GM21381 (cell line): ENCODE measurements at regions not wholly inside any gene's neighbourhood (a gene's known extent, or its start where the extent isn't known, plus 50 kb on each side); places are given as distances from the start of the nearest gene placed in this dataset.

Experiments used
- ATAC-seq: cut with Tn5 transposase; IDR thresholded peaks from one replicate; pipeline ENCODE4 v1.9.1; 2021; ENCODE audit warnings: mild to moderate bottlenecking, moderate library complexity; ENCODE audit not compliant: unreplicated experiment

DNA sequence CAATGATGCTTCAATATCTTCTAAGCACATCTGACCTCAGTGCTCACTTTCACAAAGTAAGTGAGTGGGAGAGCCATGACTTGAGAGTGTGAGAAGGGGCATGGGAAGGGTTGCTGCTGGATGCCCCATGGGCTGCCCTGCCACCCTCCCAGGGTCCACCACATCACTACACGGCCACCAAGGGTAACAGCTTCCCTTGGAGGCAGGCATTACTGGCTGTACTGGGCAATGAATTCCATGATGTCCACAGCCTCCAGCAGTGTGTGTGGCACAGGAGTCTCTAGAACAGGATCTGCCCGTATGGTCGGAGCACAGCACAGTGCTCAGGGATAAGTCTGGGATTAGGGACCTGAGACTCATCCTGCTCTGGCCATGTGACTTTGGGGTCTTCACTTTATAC lies 481.0 kb upstream of the MYT1L start:
- ATAC-seq, result no peak

DNA sequence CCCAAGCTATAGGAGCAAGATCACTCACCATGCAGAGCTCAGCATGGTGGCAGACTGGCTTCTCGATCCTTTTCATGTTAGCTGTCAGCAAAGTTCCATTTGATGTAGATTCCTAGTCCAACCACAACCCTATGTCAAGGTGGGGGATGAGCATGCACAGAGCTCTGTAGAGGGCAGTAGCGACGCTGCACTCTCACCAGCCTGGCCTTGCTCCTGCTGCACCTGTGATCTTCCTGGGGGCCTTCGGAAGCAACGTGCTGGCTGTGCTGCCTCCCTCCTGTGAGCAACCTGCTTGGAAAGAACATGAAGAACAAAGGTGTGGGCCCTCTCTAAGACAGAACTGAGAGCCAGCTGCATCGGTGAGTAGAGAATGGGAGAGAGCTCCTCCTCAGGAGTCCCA lies 479.4 kb upstream of the MYT1L start:
- no peak for ATAC-seq

DNA sequence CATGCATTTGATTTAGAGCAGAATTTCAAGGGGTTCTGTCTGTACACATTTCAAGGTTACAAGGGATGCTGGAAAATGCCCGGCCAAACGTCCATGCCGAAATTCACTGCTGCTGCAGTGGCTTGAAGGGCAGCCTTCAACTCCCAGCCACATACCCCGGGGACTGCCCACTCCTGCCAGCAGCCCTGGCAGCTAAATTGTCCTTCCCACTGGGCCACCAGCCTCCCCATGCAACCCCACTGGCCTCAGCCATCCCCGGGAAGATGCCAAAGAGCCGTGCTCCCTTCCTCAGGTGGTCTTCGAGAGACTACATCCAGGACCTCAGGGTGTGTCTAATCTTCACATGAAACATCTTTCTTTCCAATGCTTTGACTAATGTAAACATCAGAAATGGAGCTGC lies 478.7 kb upstream of the MYT1L start:
- no peak for ATAC-seq

DNA sequence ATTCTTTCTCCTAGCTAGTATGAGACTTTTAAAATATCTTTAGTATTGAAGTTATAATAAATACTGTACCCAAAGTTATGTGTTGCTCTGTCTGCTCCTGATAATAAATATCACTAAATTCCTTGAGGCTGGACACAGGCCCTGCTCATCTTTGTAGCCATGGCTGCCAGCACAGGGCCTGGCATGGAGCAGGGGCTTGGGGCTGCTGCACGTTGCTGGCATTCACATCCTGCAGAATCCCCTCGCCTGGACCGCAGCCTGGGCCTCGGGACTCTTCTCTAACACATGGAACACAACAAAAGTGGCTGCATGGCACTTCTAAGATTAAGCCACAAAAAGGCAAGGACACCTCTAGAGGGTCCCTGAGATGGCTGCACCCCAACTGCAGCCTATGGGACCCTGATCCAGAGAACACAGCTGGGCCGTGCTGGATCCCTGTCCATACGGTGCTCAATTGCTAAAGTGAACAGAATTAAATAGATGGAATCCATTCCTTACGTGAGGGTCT lies 477.5 kb upstream of the MYT1L start:
- no peak for ATAC-seq

DNA sequence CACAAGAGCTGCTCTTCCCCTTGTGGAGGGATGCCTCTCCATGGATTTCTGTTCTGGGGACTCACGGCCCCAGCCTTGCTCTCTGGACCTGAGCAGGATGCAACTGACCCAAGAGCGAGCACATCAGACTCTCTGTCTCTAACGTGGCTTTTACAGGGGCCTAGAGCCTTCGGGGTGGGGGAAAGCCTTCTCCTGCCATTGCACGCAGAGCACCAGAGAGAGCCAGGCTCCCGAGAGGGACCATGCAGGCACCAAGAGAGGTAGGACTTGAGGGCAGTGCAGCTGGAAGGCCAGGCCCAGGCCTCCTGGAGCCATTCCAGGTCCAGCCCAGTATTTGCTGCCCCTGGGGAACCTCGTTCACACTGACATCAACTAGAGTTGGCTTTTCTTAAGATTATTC lies 475.6 kb upstream of the MYT1L start:
- ATAC-seq, result no peak

DNA sequence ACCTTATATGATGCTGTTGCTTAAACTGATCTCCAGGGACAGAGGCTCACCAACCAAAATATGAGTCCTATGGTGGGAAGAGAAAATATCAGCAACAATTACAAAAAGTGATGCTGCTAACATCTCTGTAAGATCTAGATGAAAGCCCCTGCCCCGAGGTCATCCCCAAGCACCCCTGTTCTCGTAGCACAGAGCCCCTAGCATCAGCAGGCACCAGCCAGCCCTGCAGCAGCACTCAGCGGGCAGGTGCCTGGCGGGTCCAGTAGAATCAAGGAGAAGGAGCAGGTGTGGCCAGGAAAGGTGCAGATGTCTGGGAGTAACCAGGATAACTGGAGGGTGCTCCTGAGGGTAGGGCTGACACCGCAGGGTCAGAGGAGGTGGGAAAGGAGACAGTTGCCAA lies 474.2 kb upstream of the MYT1L start:
- no peak for ATAC-seq

DNA sequence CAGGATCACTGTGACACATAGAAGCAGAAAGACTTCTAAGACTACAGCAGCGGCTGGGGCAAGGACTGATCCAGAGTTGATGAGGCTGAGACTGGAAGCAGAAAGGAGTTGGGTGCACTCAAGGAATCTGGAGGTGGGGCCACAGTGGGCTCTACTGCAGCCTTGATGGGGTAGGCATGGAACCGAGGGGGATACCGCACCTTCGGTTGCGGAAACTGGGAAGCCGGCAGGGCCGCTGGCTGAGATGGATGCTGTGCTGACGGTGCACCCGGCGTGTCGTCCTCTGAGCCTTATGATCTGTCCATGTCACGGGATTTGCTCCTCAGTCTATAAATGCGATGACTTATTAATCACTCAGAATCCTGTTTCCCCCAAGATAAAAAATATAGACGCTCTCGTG lies 473.5 kb upstream of the MYT1L start:
- ATAC-seq, result no peak

DNA sequence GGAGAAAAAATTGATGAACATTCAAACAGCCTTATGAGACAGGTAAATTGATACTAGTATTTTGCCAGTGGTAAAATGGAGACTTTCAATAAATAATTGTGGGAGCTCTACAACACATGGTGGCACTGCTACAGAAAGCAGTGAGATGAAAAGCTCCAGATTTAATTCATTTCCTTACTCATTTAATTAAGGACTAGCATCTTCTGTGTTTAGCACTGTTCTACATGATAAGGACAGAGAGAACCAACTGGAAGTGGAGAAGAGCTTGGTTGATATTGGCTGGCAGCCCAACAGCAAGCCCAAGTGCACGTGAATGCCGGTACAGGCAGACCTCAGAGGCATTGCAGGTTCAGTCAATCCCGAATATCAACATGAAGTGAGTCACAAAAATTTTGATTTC lies 470.4 kb upstream of the MYT1L start:
- ATAC-seq, result no peak

DNA sequence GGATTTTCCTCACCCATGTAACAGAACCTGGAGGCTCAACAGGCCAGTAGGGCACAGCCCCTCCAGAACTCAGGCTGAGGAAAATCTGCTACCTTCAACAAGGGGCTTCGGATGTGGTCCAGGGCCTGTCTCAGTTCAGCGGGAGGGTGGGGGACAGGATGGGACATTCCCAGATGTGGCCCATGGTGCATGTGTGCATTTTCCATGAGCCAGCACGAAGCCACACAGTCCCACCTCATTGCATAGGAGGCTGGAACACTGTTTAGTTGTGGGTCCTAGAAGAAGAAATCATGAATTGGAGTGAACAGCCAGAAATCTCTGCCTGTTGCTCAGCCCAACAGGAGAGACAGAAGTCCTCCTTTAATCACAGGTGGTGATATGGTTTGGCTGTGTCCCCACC lies 469.6 kb upstream of the MYT1L start:
- ATAC-seq, result no peak

DNA sequence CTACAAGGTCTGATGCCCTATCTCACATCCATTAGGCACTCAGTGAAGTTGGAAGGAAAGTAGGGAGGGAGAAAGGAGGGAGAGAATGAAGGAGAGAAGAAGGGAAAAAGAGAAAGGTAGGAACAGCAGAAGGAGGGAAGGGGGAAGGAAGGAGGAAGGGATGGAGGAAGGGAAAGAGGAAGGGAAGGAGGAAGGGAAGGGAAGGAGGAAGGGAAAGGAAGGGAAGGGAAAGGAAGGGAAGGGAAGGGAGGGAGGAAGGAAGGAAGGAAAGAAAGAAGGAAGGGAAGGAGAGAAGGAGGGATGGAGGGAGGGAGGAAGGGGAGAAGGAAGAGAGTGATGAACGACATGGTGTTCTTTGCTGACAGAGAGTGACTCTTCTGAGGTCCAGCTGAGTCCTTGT lies 468.9 kb upstream of the MYT1L start:
- ATAC-seq, result no peak

DNA sequence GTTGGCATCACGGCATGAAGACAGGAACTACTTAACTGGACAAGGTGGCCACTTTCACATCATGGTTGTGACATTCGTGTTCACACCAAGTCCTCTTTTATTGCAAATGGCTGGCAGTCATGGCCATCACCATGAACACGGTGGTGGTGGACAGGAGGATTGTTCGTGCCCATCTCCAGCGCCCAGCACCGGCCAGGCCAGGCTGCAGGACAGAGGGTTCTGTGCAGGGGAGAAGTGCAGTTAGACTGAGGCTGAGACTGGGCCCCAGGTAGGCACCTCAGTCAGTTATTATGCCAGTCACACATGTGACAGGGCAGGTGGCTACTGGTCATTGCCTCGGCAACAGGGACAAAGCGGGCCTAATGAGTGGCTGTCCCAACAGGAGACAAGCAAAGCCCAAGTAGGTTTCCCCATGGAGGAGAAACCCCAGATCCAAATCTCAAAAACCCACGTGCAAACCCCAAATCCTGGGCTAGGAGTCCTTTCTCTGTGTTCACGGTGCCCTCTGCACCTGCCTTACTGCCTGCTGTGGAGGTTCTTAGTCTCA lies 468.1 kb upstream of the MYT1L start:
- no peak for ATAC-seq

DNA sequence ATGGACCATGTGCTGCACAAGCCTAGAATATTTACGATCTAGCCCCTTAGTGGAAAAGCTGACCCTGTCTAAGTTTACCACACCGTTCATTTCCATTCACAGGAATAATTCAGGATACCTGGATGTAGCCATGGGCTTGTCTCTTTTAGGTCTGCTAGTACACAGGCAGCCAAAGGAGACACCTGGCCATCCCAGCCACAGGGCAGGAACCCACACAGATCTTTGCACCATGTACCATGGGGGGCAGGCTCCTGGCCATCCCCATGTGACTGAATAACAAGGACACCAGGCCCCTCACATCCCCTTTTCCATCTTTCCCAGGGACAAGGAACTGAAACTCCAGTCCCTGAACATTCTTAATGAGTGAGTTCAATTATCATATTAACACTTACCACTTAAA lies 467.3 kb upstream of the MYT1L start:
- ATAC-seq, result no peak

DNA sequence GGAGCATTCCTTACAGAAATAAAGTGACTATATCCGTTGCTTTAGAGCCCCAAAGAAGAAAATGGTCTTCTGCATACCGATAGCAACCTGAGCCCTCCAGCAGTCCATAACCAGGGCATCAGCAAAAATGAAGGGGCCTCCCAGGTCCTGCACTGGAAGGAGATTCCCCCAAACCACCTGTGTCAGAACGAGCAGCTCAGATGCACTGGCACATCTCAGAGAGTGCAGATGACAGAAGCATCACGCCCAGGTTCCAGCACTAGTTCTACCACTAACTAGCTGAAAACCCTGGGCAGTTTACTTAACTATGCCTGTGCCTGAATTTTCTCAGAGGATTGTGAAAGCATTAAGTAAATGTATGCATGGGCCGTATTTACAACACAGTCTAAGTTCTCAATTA lies 466.7 kb upstream of the MYT1L start:
- ATAC-seq, result no peak

DNA sequence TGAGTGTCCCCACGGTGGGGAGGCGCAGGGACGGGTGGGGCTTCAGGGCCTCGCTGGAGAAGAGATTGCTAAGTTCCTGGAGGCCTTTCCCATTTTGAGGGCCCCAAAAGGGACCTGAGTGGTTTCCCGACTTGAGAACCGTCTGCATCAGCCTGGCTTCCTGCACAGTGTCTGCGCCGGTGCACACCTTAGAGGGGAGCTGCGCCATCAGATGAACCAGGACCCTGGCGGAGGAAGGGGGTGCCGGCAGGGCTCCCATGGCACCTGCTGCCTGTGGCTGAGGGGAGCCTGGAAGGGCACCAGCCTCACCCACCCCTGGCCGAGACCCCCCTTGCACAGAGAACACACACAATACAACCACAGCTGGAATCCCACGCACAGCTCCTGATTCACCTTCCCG lies 465.1 kb upstream of the MYT1L start:
- no peak for ATAC-seq

DNA sequence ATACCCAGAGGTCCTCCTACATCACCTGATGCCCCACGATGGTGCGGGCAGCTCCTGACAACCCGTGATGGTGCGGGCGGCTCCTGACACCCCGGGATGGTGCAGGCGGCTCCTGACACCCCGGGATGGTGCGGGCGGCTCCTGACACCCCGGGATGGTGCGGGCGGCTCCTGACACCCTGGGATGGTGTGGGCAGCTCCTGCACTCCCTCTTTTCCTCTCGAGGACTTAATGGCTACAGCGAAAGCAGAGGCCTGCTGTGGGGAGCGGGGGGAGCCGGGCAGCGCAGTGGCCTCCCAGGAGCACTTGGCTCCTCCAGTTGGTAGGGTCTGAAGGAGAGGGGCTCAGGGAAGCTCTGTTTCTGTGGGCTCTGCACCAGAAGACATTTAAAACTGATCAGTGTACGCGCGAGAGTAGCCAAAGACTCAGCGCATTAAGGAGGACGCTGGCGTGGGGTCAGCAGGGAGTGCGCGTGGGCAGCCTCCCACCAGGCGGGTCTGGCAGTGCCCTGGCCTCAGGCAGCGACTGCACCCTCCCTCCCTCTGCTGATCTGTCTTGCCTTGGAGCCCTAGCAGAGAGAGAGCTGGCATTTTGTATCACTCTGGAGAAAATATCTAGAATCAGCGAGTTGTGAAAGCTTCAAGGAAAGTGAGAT lies 464.5 kb upstream of the MYT1L start:
- no peak for ATAC-seq

DNA sequence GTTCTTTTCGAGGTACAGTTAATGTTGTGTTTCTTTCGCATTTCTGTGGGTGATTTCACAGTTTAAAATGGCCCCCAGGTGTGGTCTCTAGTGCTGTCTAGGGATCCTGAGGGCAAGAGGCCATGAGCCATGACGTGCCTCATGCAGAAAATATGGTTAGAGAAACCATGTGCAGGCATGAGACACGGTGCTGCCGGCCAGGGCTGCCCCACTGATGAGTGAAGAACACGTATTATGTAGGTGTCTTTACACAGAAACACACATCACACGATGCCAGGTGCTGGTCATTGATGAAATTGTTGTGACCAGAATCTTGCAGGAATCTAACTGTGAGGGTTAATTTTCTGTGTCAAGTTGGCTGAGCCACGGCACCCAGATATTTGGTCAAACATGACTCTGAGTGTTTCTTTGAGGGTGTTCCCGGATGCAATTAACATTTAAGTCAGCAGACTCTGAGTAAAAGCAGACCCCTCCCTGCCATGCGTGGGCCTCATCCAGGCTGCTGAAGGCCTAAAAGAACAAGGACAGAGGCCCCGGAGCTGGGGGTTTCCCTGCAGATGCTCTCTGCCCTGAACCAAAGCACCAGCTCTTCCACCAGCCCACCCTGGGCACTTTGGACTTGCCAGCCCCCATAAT lies 463.0 kb upstream of the MYT1L start:
- no peak for ATAC-seq

DNA sequence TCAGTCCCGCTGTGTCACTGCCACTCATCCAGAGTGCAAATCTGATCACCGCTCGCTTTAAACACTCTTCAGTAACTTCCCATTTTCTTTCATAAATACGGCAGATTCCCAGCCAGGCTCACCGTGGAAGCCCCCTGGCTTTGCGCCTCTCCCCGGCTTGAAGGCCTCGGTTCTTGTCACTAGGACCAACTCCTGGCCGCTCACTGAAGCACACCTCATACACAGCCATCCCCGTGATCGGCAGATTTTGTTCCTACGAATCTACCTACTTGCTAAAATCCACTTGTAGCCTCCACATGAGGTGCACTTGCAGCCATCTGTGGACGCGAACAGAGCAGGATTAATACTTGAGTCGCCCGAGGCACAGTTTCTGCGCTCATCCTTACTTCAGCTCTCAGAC lies 462.4 kb upstream of the MYT1L start:
- ATAC-seq, result no peak

DNA sequence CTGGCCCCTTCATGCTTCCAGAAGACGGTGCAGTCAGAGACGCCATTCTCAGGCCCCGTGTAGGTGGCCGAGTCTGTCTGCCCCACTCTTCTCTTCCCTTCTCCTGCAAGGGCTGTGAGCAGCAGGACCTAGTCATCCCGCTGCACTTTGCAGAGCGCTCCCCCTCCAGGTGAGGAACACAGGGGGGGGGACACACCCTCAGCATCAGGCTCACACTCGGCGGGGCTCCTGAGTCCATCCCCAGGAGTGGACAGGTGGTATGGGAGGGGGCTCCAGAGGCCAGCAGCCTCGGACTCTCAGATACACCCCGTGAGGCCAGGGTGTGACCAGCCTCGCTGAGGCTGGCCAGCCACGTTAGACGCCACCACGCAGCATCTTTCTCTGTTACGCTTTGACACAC lies 460.5 kb upstream of the MYT1L start:
- no peak for ATAC-seq

DNA sequence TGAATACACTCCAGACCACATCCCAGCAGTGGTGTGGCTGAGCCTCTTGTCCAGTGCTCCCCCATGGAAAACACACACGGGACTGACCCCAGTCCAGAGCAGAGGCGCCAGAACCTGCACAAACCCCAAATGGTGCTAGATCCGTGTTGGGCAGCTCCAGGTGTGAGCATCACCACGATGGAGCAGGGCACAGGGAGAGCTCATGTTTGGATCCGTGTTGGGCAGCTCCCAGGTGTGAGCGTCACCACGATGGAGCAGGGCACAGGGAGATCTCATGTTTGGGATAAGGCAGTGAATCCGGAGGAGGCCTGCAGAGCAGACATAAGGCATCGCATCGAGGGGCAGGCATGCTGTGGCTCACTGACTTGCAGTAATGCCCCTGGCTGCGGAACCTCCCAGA lies 460.0 kb upstream of the MYT1L start:
- ATAC-seq, result no peak

DNA sequence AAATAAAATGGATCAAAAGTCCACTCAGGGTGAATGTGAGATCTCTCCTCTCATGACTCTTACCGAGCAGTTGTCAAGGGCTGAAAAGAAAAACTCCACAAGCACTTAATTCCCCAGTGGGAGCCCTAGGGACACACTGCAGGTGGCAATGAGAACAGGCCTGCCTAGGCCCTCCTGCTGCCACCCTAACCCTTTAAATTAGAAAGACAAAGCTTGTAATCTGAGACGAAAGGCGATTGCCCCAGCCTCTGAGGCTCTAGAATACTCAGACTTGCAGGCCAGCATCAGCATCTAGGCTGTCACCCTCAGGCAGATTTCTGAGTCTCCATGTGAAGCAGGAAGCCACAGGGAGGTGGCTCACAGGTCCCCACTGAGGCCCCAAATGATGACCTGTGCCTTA lies 457.0 kb upstream of the MYT1L start:
- ATAC-seq, result no peak

DNA sequence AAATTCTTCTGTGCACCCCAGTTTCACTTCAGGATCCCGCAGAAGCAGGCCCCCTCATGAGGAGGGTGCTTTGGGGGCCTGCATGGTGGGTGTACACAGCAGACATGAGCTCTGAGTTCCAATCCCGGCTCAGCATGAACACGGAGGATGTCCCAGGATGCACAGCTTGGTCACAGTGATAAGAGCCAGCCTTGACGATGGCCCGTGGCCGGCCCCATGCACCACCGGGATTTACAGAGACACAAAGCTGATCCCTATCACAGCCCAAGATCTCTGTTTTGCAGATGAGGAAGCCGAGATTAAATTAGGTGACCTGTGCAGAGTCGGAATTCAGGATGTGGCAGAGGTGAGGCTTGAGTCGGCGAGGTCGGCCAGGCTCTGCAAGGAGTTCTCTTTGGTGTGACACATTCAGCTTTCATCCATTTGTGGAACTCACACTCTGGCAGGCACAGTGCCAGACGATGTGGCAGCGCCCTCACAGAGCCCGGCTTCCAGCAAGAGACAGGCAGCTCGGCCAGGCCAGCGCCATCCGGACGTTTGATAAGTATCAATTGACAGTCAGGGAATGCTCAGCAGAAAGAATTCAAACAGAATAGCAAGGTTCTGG lies 456.3 kb upstream of the MYT1L start:
- ATAC-seq, result no peak

DNA sequence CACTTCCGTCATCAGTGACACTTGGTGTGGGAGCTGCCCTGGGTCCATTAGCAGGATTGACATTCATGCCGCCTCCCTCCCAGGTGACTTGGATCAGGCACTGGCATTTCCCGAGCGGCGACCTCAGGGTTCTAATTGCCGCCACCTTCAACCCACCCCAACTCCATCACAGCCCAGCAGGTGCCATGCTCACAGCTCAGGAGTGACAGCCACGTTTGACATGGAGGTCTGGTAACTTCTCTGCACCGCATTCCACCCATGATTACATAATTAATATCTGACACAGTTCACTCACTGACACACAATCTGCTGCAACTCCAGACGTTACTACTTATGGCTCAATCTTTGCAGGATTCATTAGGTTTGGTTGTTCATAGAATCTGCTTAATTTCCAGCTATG lies 450.9 kb upstream of the MYT1L start:
- no peak for ATAC-seq
